Trophoblast cell (in vitro differentiated cells and primary cell): ENCODE measurements at regions not wholly inside any gene's neighbourhood (a gene's known extent, or its start where the extent isn't known, plus 50 kb on each side); places are given as distances from the start of the nearest gene placed in this dataset.

Source experiments
- DNase-seq, 2 donors: peaks; one replicate each; pipeline ENCODE4 v3.0.0-alpha.2; 2016
- H2AFZ ChIP-seq: 2 replicates; pipeline ENCODE4 v1.6.1; 2013; ENCODE audit warnings: low read length, moderate library complexity, mild to moderate bottlenecking; ENCODE audit not compliant: insufficient read depth, poor library complexity
- H2AK5ac ChIP-seq: 2 replicates; pipeline ENCODE4 v1.6.1; 2013; ENCODE audit warnings: mild to moderate bottlenecking, low read length
- H2BK120ac ChIP-seq: 2 replicates; pipeline ENCODE4 v1.6.1; 2013; ENCODE audit warnings: low read length, mild to moderate bottlenecking, moderate library complexity; ENCODE audit not compliant: insufficient read depth, poor library complexity
- H2BK12ac ChIP-seq: 2 replicates; pipeline ENCODE4 v1.6.1; 2013; ENCODE audit warnings: mild to moderate bottlenecking, low read length, moderate library complexity
- H2BK5ac ChIP-seq: 2 replicates; pipeline ENCODE4 v1.6.1; 2013; ENCODE audit warnings: low read length, low read depth, moderate library complexity, mild to moderate bottlenecking; ENCODE audit not compliant: poor library complexity
- H3K14ac ChIP-seq: 2 replicates; pipeline ENCODE4 v1.6.1; 2013; ENCODE audit warnings: mild to moderate bottlenecking, low read length
- H3K18ac ChIP-seq: 2 replicates; pipeline ENCODE4 v1.6.1; 2013; ENCODE audit warnings: mild to moderate bottlenecking, low read length
- H3K23ac ChIP-seq: 2 replicates; pipeline ENCODE4 v1.6.1; 2013; ENCODE audit warnings: low read length
- H3K27ac ChIP-seq: 2 replicates; pipeline ENCODE4 v1.5.1; 2013; ENCODE audit warnings: low read depth, mild to moderate bottlenecking, inconsistent platforms, low read length, moderate library complexity
- H3K27me3 ChIP-seq: 2 replicates; pipeline ENCODE4 v1.6.1; 2013; ENCODE audit warnings: inconsistent platforms, mild to moderate bottlenecking, low read length, moderate library complexity; ENCODE audit not compliant: insufficient read depth
- H3K36me3 ChIP-seq, 2 experiments: 1 replicate in 1 of 2; 2 replicates in 1 of 2; pipeline ENCODE4 v1.6.1; 2013; ENCODE audit warnings: low read length in 2 of 2, mild to moderate bottlenecking in 2 of 2, moderate library complexity in 1 of 2; ENCODE audit not compliant: insufficient read depth in 2 of 2, control insufficient read depth in 1 of 2
- H3K4ac ChIP-seq: 2 replicates; pipeline ENCODE4 v1.6.1; 2013; ENCODE audit warnings: low read depth, mild to moderate bottlenecking, low read length, moderate library complexity
- H3K4me1 ChIP-seq, 2 experiments: 1 replicate in 1 of 2; 2 replicates in 1 of 2; pipeline ENCODE4 v1.6.1; 2013; ENCODE audit warnings: low read length in 2 of 2, mild to moderate bottlenecking in 2 of 2, moderate library complexity in 1 of 2; ENCODE audit not compliant: insufficient read depth in 2 of 2, control insufficient read depth in 1 of 2
- H3K4me2 ChIP-seq: 2 replicates; pipeline ENCODE4 v1.6.1; 2013; ENCODE audit warnings: inconsistent platforms, mild to moderate bottlenecking, low read length, moderate library complexity
- H3K4me3 ChIP-seq: 2 replicates; pipeline ENCODE4 v1.5.1; 2013; ENCODE audit warnings: mild to moderate bottlenecking, low read depth, low read length, inconsistent platforms
- H3K79me1 ChIP-seq: one replicate; pipeline ENCODE4 v1.6.1; 2013; ENCODE audit warnings: low read length
- H3K79me2 ChIP-seq: 2 replicates; pipeline ENCODE4 v1.6.1; 2013; ENCODE audit warnings: low read length, mild to moderate bottlenecking; ENCODE audit not compliant: control insufficient read depth, insufficient read depth, poor library complexity
- H3K9ac ChIP-seq: 2 replicates; pipeline ENCODE4 v1.6.1; 2013; ENCODE audit warnings: mild to moderate bottlenecking, low read length
- H3K9me3 ChIP-seq: 2 replicates; pipeline ENCODE4 v1.6.1; 2013; ENCODE audit warnings: low read depth, mild to moderate bottlenecking, control low read depth, inconsistent platforms, low read length; ENCODE audit not compliant: insufficient read depth
- H4K12ac ChIP-seq: 2 replicates; pipeline ENCODE4 v1.6.1; 2013; ENCODE audit warnings: low read depth, mild to moderate bottlenecking, low read length, moderate library complexity
- H4K8ac ChIP-seq: 2 replicates; pipeline ENCODE4 v1.6.1; 2013; ENCODE audit warnings: low read depth, mild to moderate bottlenecking, low read length, moderate library complexity
- H4K91ac ChIP-seq: one replicate; pipeline ENCODE4 v1.6.1; 2013; ENCODE audit warnings: low read depth, mild to moderate bottlenecking, low read length, moderate library complexity
- WGBS: extraction: QIAGEN DNeasy Blood & Tissue Kit; methylation state at CpG from one replicate; pipeline ENCODE4 v1.1.7; 2013; ENCODE audit warnings: missing lambda C conversion rate; ENCODE audit not compliant: insufficient read length, insufficient coverage; ENCODE audit errors: extremely low coverage; 5-methylcytosine and 5-hydroxymethylcytosine counted together

DNA sequence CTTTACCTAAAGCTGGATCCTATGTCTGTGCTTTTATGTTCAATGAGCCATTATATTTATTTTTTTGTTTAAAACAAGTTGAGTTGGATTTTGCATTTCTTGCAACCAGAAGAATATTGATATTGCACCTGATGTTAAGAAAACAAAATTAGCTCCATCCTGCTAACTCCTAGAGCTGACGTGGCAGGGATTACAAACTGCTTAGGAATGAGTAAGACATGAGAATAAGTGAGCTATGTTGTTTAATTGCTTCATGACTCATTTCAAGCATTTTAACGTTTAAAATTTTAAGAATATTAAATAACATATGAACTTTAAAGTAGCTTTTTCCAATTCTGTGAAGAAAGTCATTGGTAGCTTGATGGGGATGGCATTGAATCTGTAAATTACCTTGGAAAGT is 663.5 kb downstream of the EPM2A start:
- no peak overlapping the region for H4K8ac ChIP-seq
- H2BK5ac ChIP-seq: no peak overlapping the region
- H4K12ac ChIP-seq: no peak overlapping the region
- H3K9me3 ChIP-seq: peaks cover 2% of the 10 kb centered on the region
- no peak overlapping the region for H3K4me2 ChIP-seq
- no peaks in the 10 kb centered on the region for H3K79me1 ChIP-seq
- no peaks in the 10 kb centered on the region for H3K79me2 ChIP-seq
- no peak overlapping the region for H3K23ac ChIP-seq
- H2AFZ ChIP-seq: no peak overlapping the region
- no peak overlapping the region for H3K27ac ChIP-seq
- H2BK120ac ChIP-seq: no peak overlapping the region
- H3K36me3 ChIP-seq: no peaks in the 10 kb centered on the region
- no peak overlapping the region for H2AK5ac ChIP-seq
- H3K4me1 ChIP-seq: no peaks in the 10 kb centered on the region
- no peak overlapping the region for H3K4me3 ChIP-seq
- no peak overlapping the region for H3K14ac ChIP-seq
- H3K4ac ChIP-seq: no peak overlapping the region
- H3K27me3 ChIP-seq: no peaks in the 10 kb centered on the region
- H2BK12ac ChIP-seq: no peak overlapping the region
- peak; percentile 65 to 86 for DNase-seq
- no peak overlapping the region for H4K91ac ChIP-seq
- no peak overlapping the region for H3K9ac ChIP-seq
- WGBS: no CpG with 5 or more reads among the region's 2 CpGs
- no peak overlapping the region for H3K18ac ChIP-seq

DNA sequence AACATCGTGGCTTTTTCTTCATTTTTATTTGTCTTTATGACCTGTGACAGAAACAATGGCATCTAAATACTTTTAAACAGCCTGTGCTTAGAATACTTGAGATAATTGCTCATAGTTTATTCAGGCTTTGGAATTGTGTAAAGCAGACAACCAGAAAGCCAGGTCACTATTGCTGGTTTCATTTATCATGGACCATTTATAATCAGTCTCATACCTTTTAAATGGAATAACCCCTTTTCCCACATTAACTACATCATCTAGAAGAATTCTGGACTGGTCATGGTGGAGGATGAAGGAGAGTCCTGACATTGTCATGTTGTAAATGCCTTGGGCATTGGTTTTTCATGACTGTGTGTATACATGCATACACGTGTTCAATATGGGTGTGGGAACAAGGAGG is 661.5 kb downstream of the EPM2A start:
- H3K27ac ChIP-seq: no peak overlapping the region
- H3K4me1 ChIP-seq: no peaks in the 10 kb centered on the region
- H3K36me3 ChIP-seq: no peaks in the 10 kb centered on the region
- H3K4me3 ChIP-seq: no peak overlapping the region
- H2AFZ ChIP-seq: no peak overlapping the region
- H4K12ac ChIP-seq: no peak overlapping the region
- no peak overlapping the region for H3K18ac ChIP-seq
- H3K27me3 ChIP-seq: no peaks in the 10 kb centered on the region
- H2AK5ac ChIP-seq: no peak overlapping the region
- H2BK12ac ChIP-seq: no peak overlapping the region
- H3K23ac ChIP-seq: no peak overlapping the region
- DNase-seq: peak; percentile 3 to 55
- H3K9ac ChIP-seq: no peak overlapping the region
- H2BK5ac ChIP-seq: no peak overlapping the region
- no peak overlapping the region for H3K4ac ChIP-seq
- no peak overlapping the region for H4K91ac ChIP-seq
- H3K14ac ChIP-seq: no peak overlapping the region
- H3K4me2 ChIP-seq: no peak overlapping the region
- H4K8ac ChIP-seq: no peak overlapping the region
- WGBS: no CpG with 5 or more reads among the region's 2 CpGs
- H3K79me1 ChIP-seq: no peaks in the 10 kb centered on the region
- no peaks in the 10 kb centered on the region for H3K79me2 ChIP-seq
- no peak overlapping the region for H2BK120ac ChIP-seq
- H3K9me3 ChIP-seq: peaks cover 2% of the 10 kb centered on the region

DNA sequence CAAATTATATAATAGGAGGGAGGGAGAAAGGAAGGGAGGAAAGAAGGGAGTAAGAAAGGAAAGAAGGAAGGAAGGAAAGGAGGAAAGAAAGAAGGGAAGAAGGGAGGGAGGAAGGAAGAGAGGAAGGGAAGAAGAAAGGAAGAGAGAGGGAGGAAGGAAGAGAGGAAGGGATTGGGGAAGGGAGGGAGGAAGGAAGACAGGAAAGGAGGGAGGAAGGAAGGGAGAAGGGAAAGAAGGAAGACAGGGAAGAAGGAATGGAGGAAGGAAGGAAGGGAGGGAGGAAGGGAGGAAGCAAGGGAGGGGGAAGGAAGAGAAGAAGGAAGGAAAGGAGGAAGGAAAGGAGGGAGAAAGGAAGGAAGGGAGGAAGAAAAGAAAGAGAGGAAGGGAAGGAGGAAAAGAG is 660.5 kb downstream of the EPM2A start:
- Histone ChIP-seq H2BK5ac (no peak overlapping the region), H3K4me3 (no peak overlapping the region), H2AK5ac (no peak overlapping the region), H3K79me1 (no peaks in the 10 kb centered on the region), H3K4ac (no peak overlapping the region), H3K9me3 (peaks cover 2% of the 10 kb centered on the region), H3K27ac (no peak overlapping the region), H2BK12ac (no peak overlapping the region), H3K23ac (no peak overlapping the region), H2AFZ (no peak overlapping the region), H3K27me3 (no peaks in the 10 kb centered on the region), H4K8ac (no peak overlapping the region), H3K9ac (no peak overlapping the region), H4K12ac (no peak overlapping the region), H2BK120ac (no peak overlapping the region), H3K14ac (no peak overlapping the region), H3K4me1 (no peaks in the 10 kb centered on the region), H3K18ac (no peak overlapping the region), H4K91ac (no peak overlapping the region), H3K36me3 (no peaks in the 10 kb centered on the region), H3K79me2 (no peaks in the 10 kb centered on the region), H3K4me2 (no peak overlapping the region)
- no peak for DNase-seq

DNA sequence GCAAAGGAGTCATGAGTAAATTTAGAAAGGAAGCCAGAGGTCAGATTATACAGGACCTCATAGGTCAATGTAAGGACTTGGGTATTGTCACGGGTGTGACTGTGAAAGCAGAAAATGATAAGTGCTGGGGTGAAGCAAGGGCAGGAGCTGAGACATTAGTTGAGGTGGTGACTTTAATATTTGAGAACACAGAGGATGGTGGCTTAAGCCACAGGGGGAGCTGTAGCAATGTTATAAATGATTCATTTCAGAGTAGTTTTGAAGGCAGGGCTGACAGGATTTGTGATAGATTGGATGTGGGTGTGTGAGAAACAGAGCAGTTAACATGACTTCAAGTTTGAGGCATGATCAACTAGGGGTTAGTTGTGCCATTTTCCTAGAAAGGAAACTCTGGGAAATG is 659.9 kb downstream of the EPM2A start:
- Histone ChIP-seq H3K27me3 (no peaks in the 10 kb centered on the region), H3K79me1 (no peaks in the 10 kb centered on the region), H3K79me2 (no peaks in the 10 kb centered on the region), H3K27ac (no peak overlapping the region), H2BK12ac (no peak overlapping the region), H3K23ac (no peak overlapping the region), H3K4me3 (no peak overlapping the region), H4K91ac (no peak overlapping the region), H3K36me3 (no peaks in the 10 kb centered on the region), H3K4me2 (no peak overlapping the region), H2BK120ac (no peak overlapping the region), H3K4me1 (no peaks in the 10 kb centered on the region), H2AFZ (no peak overlapping the region), H3K9me3 (peaks cover 2% of the 10 kb centered on the region), H2BK5ac (no peak overlapping the region), H4K8ac (no peak overlapping the region), H3K9ac (no peak overlapping the region), H3K4ac (no peak overlapping the region), H3K14ac (no peak overlapping the region), H3K18ac (no peak overlapping the region), H4K12ac (no peak overlapping the region), H2AK5ac (no peak overlapping the region)
- WGBS: no CpG with 5 or more reads among the region's 1 CpG
- DNase-seq: no peak
